ENCODE measurements at regions not wholly inside any gene's neighbourhood (a gene's known extent, or its start where the extent isn't known, plus 50 kb on each side); places are given as distances from the start of the nearest gene placed in this dataset.

DNA sequence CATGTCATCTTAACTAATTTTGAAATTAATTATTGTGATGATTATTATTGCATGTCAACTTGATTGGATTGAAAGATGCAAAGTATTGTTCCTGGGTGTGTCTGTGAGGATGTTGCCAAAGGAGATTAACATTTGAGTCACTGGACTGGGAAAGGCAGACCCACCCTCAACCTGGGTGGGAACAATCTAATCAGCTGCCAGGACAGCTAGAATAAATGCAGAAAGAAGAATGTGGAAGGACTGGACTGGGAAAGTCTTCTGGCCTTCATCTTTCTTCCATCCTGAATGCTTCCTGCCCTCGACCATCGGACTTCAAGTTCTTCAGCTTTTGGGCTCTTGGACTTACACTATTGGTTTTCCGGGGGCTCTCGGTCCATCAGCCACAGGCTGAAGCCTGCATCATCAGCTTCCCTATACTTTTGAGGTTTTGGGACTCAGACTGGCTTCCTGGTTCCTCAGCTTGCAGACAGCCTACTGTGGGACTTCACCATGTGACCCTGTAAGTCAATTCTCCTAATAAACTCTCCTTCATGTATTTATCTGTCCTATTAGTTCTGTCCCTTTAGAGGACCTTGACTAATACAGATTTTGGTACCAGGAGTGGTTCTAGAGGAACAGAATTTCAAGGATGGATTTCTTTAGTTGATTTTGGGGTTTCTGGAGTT, 959.8 kb downstream of the ANKRD7 start:
- no peak overlapping the region for H3K4me3 ChIP-seq (replicated peaks; ENCODE audit: low read depth, low read length)
- DNase-seq (ENCODE audit: extremely low read depth, insufficient read length) = no peak
- no peaks in the 10 kb centered on the region for H3K27me3 ChIP-seq (replicated peaks; ENCODE audit: control insufficient read depth, insufficient read depth, low read length)
- no peaks in the 10 kb centered on the region for H3K36me3 ChIP-seq (ENCODE audit: control insufficient read depth, insufficient read depth, low read length)
- TF ChIP-seq, protein P1, sequence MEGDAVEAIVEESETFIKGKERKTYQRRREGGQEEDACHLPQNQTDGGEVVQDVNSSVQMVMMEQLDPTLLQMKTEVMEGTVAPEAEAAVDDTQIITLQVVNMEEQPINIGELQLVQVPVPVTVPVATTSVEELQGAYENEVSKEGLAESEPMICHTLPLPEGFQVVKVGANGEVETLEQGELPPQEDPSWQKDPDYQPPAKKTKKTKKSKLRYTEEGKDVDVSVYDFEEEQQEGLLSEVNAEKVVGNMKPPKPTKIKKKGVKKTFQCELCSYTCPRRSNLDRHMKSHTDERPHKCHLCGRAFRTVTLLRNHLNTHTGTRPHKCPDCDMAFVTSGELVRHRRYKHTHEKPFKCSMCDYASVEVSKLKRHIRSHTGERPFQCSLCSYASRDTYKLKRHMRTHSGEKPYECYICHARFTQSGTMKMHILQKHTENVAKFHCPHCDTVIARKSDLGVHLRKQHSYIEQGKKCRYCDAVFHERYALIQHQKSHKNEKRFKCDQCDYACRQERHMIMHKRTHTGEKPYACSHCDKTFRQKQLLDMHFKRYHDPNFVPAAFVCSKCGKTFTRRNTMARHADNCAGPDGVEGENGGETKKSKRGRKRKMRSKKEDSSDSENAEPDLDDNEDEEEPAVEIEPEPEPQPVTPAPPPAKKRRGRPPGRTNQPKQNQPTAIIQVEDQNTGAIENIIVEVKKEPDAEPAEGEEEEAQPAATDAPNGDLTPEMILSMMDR (IDR thresholded peaks at IDR 0.05; ENCODE audit: insufficient read depth, low read length, poor library complexity, severe bottlenecking) = no peak

DNA sequence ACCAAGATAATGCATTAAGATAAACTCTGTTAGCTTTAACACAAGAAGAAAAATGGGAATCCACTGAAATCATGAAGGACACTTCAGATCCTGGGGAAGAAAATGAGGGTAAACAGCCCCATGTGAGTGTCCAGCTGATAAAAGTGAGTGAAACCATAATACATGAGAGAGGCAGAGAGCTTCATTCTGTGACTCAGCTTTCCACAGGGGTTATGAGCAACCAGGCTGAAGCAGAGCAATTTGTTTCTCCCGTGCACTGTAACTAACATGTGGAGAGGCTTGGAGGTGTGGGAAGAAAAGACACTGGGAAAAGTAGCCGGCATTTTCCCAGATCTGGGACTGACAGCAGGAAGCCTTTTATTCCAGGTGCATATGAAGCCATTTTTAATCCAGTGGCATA, 971.7 kb downstream of the ANKRD7 start:
- DNase-seq (ENCODE audit: extremely low read depth, insufficient read length) = no peak
- H3K36me3 ChIP-seq (ENCODE audit: control insufficient read depth, insufficient read depth, low read length) = no peaks in the 10 kb centered on the region
- H3K4me3 ChIP-seq (replicated peaks; ENCODE audit: low read depth, low read length) = no peak overlapping the region
- TF ChIP-seq, protein P1 (IDR thresholded peaks at IDR 0.05; ENCODE audit: insufficient read depth, low read length, poor library complexity, severe bottlenecking) = no peak
- H3K27me3 ChIP-seq (replicated peaks; ENCODE audit: control insufficient read depth, insufficient read depth, low read length) = no peaks in the 10 kb centered on the region

DNA sequence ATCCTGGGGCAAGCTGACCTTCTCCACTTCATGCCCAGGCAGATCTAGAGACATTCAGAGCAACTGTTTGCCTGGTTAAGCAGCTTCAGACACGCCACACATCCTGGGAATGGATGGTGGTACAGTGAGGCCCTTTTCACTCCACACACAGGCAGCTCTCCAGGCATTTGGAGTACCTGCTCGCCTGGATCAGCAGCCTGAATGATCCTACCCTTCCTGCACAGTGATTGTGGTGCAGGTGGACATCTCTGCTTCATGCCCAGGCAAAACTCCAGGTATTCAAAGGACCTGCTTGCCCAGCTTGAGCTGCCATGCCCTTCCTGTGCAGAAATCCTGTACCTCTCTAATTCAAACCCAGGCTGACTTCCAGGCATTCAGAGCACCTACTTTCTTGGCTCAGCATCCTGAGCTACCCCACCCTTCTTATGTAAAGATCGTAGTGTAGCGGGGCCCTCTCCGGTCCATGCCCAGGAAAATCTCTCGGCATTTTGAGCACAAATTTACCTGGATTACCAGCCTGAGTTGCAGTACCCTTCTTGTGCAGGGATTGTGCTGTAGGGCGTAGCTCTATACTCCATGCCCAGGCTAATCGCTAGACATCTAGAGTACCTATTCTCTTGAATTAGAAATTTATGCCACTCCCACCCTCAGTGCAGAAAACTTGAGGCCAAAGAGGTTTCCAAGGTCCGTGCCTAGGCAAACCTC, 972.8 kb downstream of the ANKRD7 start:
- Histone ChIP-seq H3K27me3 (replicated peaks; ENCODE audit: control insufficient read depth, insufficient read depth, low read length) (no peaks in the 10 kb centered on the region), H3K36me3 (ENCODE audit: control insufficient read depth, insufficient read depth, low read length) (no peaks in the 10 kb centered on the region), H3K4me3 (replicated peaks; ENCODE audit: low read depth, low read length) (no peak overlapping the region)
- DNase-seq (ENCODE audit: extremely low read depth, insufficient read length) = no peak
- TF ChIP-seq, protein P1 (IDR thresholded peaks at IDR 0.05; ENCODE audit: insufficient read depth, low read length, poor library complexity, severe bottlenecking) = no peak

DNA sequence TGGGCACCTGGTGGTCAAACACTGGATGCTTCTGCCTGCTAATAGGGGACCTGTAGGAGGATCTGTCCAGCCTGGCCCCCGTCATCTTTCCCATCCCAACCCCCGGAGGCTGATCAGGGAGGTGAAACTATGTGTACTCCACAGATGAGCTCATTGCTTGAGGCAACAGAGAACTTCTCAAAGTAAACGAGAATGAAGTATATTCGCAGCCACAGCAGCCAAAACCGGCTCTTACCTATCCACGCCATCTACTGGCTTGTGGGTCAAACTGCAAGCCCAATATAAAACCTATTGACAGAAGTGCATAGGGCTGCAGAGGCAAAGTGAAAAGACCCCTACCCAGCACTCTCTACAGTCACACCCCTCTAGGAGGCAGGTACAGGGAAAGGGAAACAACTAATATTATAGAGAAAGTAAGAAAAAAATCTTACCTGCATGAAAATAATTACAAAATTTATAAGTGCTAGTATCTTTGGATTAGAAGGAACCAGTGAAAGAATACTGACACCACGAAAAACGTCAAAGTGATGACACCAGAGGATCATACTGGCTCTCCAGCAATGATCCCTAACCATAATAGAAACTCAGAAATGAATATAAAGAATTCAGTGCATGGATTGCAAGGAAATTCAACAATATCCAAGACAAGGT, 973.5 kb downstream of the ANKRD7 start:
- no peaks in the 10 kb centered on the region for H3K36me3 ChIP-seq (ENCODE audit: control insufficient read depth, insufficient read depth, low read length)
- TF ChIP-seq, protein P1 (IDR thresholded peaks at IDR 0.05; ENCODE audit: insufficient read depth, low read length, poor library complexity, severe bottlenecking) = peak; percentile 86
- no peak overlapping the region for H3K4me3 ChIP-seq (replicated peaks; ENCODE audit: low read depth, low read length)
- peak; percentile 18 for DNase-seq (ENCODE audit: extremely low read depth, insufficient read length)
- H3K27me3 ChIP-seq (replicated peaks; ENCODE audit: control insufficient read depth, insufficient read depth, low read length) = no peaks in the 10 kb centered on the region

DNA sequence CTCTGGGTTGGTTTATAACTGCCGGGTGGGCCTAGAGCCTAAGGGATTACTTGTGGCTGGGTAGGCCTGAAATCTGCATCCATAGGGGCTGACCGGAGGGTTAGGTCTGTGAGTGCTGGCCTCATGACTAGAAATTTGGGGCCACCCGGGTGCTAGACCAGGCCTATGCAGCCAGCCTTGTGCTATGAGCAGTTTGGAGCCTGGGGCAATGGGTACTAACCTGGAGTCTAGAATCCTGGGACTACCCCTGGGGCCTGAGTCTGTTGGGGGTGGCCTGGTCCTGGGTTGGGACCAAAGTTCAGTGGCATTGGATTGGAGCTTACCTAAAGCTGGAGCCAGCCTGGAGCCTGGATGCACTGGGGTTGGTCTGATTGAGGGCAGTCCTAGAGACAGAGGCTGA, 995.2 kb downstream of the ANKRD7 start:
- TF ChIP-seq, protein P1 (IDR thresholded peaks at IDR 0.05; ENCODE audit: insufficient read depth, low read length, poor library complexity, severe bottlenecking) = no peak
- H3K27me3 ChIP-seq (replicated peaks; ENCODE audit: control insufficient read depth, insufficient read depth, low read length) = no peaks in the 10 kb centered on the region
- no peaks in the 10 kb centered on the region for H3K36me3 ChIP-seq (ENCODE audit: control insufficient read depth, insufficient read depth, low read length)
- H3K4me3 ChIP-seq (replicated peaks; ENCODE audit: low read depth, low read length) = no peak overlapping the region
- DNase-seq (ENCODE audit: extremely low read depth, insufficient read length) = no peak
